Breast epithelium (tissue), 3 donors: ENCODE measurements at regions not wholly inside any gene's neighbourhood (a gene's known extent, or its start where the extent isn't known, plus 50 kb on each side); places are given as distances from the start of the nearest gene placed in this dataset.

Experiments
- CTCF ChIP-seq, 3 donors: fragments of 450-650 bp; IDR thresholded peaks; one replicate each; pipeline ENCODE4 v1.5.1; 2016 to 2017; ENCODE audit warnings: antibody characterized with exemption in 3 of 3, mild to moderate bottlenecking in 3 of 3, moderate library complexity in 3 of 3
- POLR2A ChIP-seq: fragments of 450-650 bp; IDR thresholded peaks from one replicate; pipeline ENCODE4 v1.6.1; 2016; ENCODE audit warnings: antibody characterized with exemption, mild to moderate bottlenecking, moderate library complexity
- POLR2AphosphoS5 ChIP-seq, 3 donors: sonication (generic); formaldehyde crosslinking; IDR thresholded peaks; one replicate each; pipeline ENCODE4 v1.6.1; 2017; ENCODE audit warnings: antibody characterized with exemption in 3 of 3

GRCh38 chr1:34582356-34582755 lies 172.5 kb upstream of the GJB5 start:
- no peak for TF ChIP-seq CTCF (IDR thresholded peaks at IDR 0.05)
- TF ChIP-seq POLR2A = no peak
- TF ChIP-seq POLR2AphosphoS5 (IDR thresholded peaks at IDR 0.05) = no peak
